Mucosa of rectum (tissue), 2 donors: ENCODE measurements at regions not wholly inside any gene's neighbourhood (a gene's known extent, or its start where the extent isn't known, plus 50 kb on each side); places are given as distances from the start of the nearest gene placed in this dataset.

Experiments
- H3K27ac ChIP-seq, 2 donors: one replicate each; pipeline ENCODE4 v1.7.0; 2013; ENCODE audit warnings: inconsistent platforms in 2 of 2, low read depth in 2 of 2, low read length in 2 of 2
- H3K27me3 ChIP-seq, 2 donors: one replicate each; pipeline ENCODE4 v1.7.0; 2013; ENCODE audit warnings: low read length in 2 of 2; ENCODE audit not compliant: control insufficient read depth in 2 of 2, insufficient read depth in 2 of 2
- H3K36me3 ChIP-seq, 2 donors: one replicate each; pipeline ENCODE4 v1.7.0; 2013; ENCODE audit warnings: low read length in 2 of 2; ENCODE audit not compliant: control insufficient read depth in 2 of 2, insufficient read depth in 2 of 2
- H3K4me1 ChIP-seq, 2 donors: one replicate each; pipeline ENCODE4 v1.7.0; 2013; ENCODE audit warnings: low read length in 2 of 2, mild to moderate bottlenecking in 1 of 2; ENCODE audit not compliant: control insufficient read depth in 2 of 2, insufficient read depth in 2 of 2
- H3K4me3 ChIP-seq, 2 donors: one replicate each; pipeline ENCODE4 v1.7.0; 2013; ENCODE audit warnings: low read length in 2 of 2
- H3K9ac ChIP-seq, 2 donors: one replicate each; pipeline ENCODE4 v1.7.0; 2013; ENCODE audit warnings: low read length in 2 of 2, low read depth in 1 of 2, mild to moderate bottlenecking in 1 of 2
- H3K9me3 ChIP-seq, 2 donors: one replicate each; pipeline ENCODE4 v1.7.0; 2013; ENCODE audit warnings: low read length in 2 of 2; ENCODE audit not compliant: control insufficient read depth in 2 of 2
- donor health status: healthy.
- donor health status: Normal muscosa, but diverticular disease.

DNA sequence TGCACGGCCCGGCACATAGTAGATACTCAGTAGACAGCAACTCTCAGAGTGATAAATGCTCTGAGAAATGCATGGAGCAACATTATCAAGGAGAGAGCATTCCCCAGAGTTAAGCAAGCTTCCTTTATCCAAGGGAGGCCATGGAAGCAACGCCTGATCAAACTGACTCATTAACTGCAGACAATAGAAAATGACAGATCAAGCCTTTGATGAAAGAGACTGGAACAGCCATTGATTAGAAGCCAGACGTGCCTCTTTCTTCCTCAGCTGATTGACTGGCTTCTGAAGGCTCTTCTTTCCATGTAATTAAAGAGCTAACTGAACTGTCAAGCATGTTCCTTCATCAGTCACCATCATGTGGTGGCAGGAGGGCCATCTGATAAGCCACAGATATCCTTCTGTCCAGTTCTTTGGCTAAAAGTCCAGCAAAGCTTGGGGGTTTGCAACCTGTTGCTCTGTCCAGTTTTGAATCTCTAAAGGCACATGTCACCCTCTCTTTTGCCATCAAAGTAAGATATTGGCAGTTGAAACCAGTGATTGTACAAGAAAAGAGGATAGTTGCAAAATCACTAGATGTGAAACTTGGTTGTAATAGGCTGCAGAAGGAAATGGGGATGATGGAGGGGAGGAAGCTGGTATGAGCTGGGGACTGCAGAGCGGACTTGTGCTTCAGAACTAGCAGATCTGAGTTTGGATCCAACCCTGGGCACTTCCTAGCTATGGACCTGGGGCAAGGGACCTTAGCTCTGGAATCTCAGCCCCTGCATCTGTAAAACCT lies 188.0 kb downstream of the HAPSTR1 start:
- Histone ChIP-seq H3K4me1 (peaks cover 0 to 3% of the 10 kb centered on the region in 2 donors), H3K27ac (no peak overlapping the region), H3K9me3 (no peaks in the 10 kb centered on the region), H3K36me3 (no peaks in the 10 kb centered on the region), H3K4me3 (no peak overlapping the region), H3K27me3 (no peaks in the 10 kb centered on the region), H3K9ac (no peak overlapping the region)

GRCh38 chr16:9280069-9280466 lies 188.6 kb downstream of the HAPSTR1 start:
- no peak overlapping the region for H3K4me3 ChIP-seq
- no peaks in the 10 kb centered on the region for H3K9me3 ChIP-seq
- H3K27me3 ChIP-seq = no peaks in the 10 kb centered on the region
- no peaks in the 10 kb centered on the region for H3K36me3 ChIP-seq
- H3K4me1 ChIP-seq = peaks cover 0 to 3% of the 10 kb centered on the region in 2 donors
- H3K9ac ChIP-seq = no peak overlapping the region
- H3K27ac ChIP-seq = no peak overlapping the region

DNA sequence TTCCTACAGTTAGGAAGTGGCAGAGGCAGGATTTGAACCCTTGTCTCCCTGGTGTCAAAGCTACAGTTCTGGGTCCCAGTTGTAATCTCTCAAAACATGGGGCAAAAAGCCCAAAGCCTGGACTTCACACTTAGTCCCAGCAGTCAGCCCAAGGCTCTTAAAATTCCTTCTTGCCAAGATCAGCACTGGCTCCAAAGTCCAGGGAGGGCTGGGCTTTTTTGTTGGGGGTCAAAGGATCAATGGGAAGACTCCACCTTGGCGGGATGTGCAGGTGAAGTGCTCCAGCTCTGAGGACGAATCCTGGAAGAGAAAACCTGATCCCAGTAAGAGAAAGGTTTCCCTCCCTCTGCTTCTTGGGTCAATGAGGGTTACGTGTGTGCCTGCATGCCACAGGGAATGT lies 195.5 kb downstream of the HAPSTR1 start:
- H3K9me3 ChIP-seq = no peaks in the 10 kb centered on the region
- peaks cover 13 to 20% of the 10 kb centered on the region in 2 donors for H3K4me1 ChIP-seq
- H3K27me3 ChIP-seq = no peaks in the 10 kb centered on the region
- H3K9ac ChIP-seq = no peak overlapping the region
- H3K27ac ChIP-seq = peak overlapping the region; percentile 87 to 88
- peak overlapping the region in 1 of 2 donors; percentile 5 for H3K4me3 ChIP-seq
- H3K36me3 ChIP-seq = no peaks in the 10 kb centered on the region

- H3K27me3 ChIP-seq = no peaks in the 10 kb centered on the region
- no peaks in the 10 kb centered on the region for H3K36me3 ChIP-seq
- no peak overlapping the region for H3K4me3 ChIP-seq
- H3K9me3 ChIP-seq = no peaks in the 10 kb centered on the region
- peaks cover 3 to 4% of the 10 kb centered on the region in 2 donors for H3K4me1 ChIP-seq
- no peak overlapping the region for H3K9ac ChIP-seq
- no peak overlapping the region for H3K27ac ChIP-seq
Observed at GRCh38 chr16:9296271-9296590, 204.8 kb downstream of the HAPSTR1 start.

- H3K9me3 ChIP-seq = no peaks in the 10 kb centered on the region
- H3K27ac ChIP-seq = no peak overlapping the region
- H3K27me3 ChIP-seq = no peaks in the 10 kb centered on the region
- H3K9ac ChIP-seq = no peak overlapping the region
- H3K4me3 ChIP-seq = no peak overlapping the region
- H3K36me3 ChIP-seq = no peaks in the 10 kb centered on the region
- peaks cover 3 to 4% of the 10 kb centered on the region in 2 donors for H3K4me1 ChIP-seq
Observed at GRCh38 chr16:9297437-9298113, 206.1 kb downstream of the HAPSTR1 start.

- no peak overlapping the region for H3K4me3 ChIP-seq
- no peak overlapping the region for H3K9ac ChIP-seq
- H3K36me3 ChIP-seq = no peaks in the 10 kb centered on the region
- no peaks in the 10 kb centered on the region for H3K27me3 ChIP-seq
- no peaks in the 10 kb centered on the region for H3K9me3 ChIP-seq
- no peak overlapping the region for H3K27ac ChIP-seq
- peaks cover 3 to 4% of the 10 kb centered on the region in 2 donors for H3K4me1 ChIP-seq
Observed at GRCh38 chr16:9300252-9300651, 208.8 kb downstream of the HAPSTR1 start.

- no peaks in the 10 kb centered on the region for H3K36me3 ChIP-seq
- H3K4me1 ChIP-seq = peaks cover 0 to 6% of the 10 kb centered on the region in 2 donors
- no peak overlapping the region for H3K27ac ChIP-seq
- no peaks in the 10 kb centered on the region for H3K9me3 ChIP-seq
- no peak overlapping the region for H3K4me3 ChIP-seq
- H3K27me3 ChIP-seq = no peaks in the 10 kb centered on the region
- no peak overlapping the region for H3K9ac ChIP-seq
Observed at GRCh38 chr16:9302072-9302471, 210.6 kb downstream of the HAPSTR1 start.

DNA sequence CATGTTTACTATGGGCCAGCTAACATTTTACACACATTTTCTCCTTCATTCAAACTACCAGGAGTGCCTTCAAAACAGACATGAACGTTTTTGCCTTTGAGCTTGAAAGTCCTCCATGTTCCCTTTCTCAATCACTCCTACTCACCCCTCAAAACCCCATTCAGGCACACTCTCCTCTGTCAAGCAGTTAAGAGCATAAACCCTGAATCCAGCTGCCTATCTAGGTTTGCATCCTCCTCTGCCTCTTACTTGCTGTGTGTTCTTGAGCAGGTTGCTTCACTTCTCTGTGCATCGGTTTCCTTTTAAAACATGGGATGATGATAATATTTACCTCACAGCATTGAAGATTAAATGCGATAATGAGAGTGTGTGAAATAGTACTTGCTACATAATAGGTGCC lies 215.3 kb downstream of the HAPSTR1 start:
- Histone ChIP-seq H3K9ac (no peak overlapping the region), H3K9me3 (no peaks in the 10 kb centered on the region), H3K36me3 (no peaks in the 10 kb centered on the region), H3K27me3 (no peaks in the 10 kb centered on the region), H3K4me1 (peaks cover 21 to 46% of the 10 kb centered on the region in 2 donors), H3K4me3 (no peak overlapping the region), H3K27ac (peak overlapping the region; percentile 83 to 85)

GRCh38 chr16:9307446-9307845 lies 216.0 kb downstream of the HAPSTR1 start:
- Histone ChIP-seq H3K4me1 (peaks cover 21 to 46% of the 10 kb centered on the region in 2 donors), H3K27me3 (no peaks in the 10 kb centered on the region), H3K9ac (no peak overlapping the region), H3K4me3 (no peak overlapping the region), H3K9me3 (no peaks in the 10 kb centered on the region), H3K27ac (peak overlapping the region; percentile 83 to 85), H3K36me3 (no peaks in the 10 kb centered on the region)

- H3K27me3 ChIP-seq = no peaks in the 10 kb centered on the region
- H3K27ac ChIP-seq = peak overlapping the region; percentile 83 to 85
- H3K9ac ChIP-seq = peak overlapping the region in 1 of 2 donors; percentile 7
- peaks cover 21 to 46% of the 10 kb centered on the region in 2 donors for H3K4me1 ChIP-seq
- H3K36me3 ChIP-seq = no peaks in the 10 kb centered on the region
- peak overlapping the region; percentile 2 to 45 for H3K4me3 ChIP-seq
- H3K9me3 ChIP-seq = no peaks in the 10 kb centered on the region
Observed at GRCh38 chr16:9308356-9308801, 216.9 kb downstream of the HAPSTR1 start.
